Hindlimb muscle (tissue), 1 donor: ENCODE measurements at regions not wholly inside any gene's neighbourhood (a gene's known extent, or its start where the extent isn't known, plus 50 kb on each side); places are given as distances from the start of the nearest gene placed in this dataset.
A peak's percentile ranks its signal among the peaks of the same experiment; 100 is the strongest.
"Not testable (repeated sequence)": the region's sequence is repeated elsewhere in the genome, so short reads cannot be mapped to it uniquely, and the experiment has no call there.

Source experiments
- DNase-seq: peaks from one replicate; pipeline ENCODE4 v3.0.0-alpha.2; 2013

DNA sequence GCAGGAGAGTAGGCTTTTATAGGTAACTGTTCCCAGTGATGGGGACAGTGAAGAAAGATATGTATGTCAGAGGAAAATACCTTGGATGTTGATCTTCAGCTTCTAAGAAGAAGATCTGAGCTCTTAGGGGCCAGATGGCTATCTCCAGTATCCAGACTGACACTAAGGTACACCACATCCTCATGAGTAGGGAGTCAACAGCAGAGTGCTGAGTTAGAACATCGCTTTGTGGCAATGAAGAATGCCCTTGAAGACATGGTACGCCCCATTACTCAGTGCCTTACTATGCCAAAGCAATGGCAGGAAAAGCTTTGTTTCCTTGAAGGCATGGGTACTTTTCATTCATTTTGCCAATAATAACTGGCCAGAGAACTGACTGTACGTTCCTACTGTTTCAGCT, 263.7 kb downstream of the CEMIP2 start:
- no peak for DNase-seq

DNA sequence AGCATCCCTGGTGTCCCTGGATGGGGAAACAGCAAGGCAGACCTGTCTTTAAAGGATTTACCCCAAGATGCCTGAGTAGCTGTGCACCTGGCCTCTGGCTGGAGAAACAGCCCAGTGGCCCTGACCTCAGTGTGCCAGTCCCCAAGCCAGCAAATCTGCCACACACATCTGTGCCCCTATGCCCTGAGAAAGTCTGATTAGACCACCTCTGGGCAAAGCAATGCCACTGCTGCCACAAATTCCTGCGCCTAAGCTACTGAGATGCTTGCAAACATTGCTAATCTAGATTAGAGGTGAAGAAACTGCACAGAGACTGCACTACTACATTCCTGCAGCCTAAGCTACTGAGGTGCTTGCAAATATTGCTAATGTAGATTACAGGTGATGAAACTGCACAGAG, 269.6 kb downstream of the CEMIP2 start:
- no peak for DNase-seq

GRCh38 chr9:71490810-71491209, 277.5 kb downstream of the CEMIP2 start:
- DNase-seq = no peak

- DNase-seq = peak; percentile 39
Observed at GRCh38 chr9:71487061-71487460, 281.3 kb downstream of the CEMIP2 start.

- DNase-seq = no peak
Observed at GRCh38 chr9:71485326-71485725, 283.0 kb downstream of the CEMIP2 start.

DNA sequence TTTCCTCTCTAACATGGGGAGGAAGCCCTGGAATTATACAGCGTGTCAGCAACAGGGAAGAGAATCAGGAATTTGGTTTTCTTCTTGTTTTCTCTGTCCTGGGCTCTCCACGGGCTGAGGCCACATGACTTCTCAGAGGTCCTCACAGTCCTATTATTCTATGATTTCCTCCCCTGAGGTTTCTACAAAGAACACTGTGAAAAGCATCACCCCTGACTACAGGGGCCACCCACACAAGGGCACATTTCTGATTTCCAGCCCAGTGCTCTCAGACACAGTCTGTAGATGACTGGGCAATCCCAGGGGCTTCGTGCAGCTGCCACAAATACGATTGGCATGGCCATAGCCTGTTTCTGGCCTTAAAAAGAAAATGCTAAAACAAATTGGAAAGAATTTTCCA, 284.9 kb downstream of the CEMIP2 start:
- no peak for DNase-seq

GRCh38 chr9:71479621-71480020, 288.7 kb downstream of the CEMIP2 start:
- DNase-seq = peak; percentile 32

- DNase-seq = no peak
Observed at GRCh38 chr9:71472400-71472799, 295.9 kb downstream of the CEMIP2 start.

GRCh38 chr9:71465392-71465791, 302.9 kb downstream of the CEMIP2 start:
- DNase-seq = no peak

GRCh38 chr9:71459082-71459481, 309.2 kb downstream of the CEMIP2 start:
- DNase-seq = no peak

DNA sequence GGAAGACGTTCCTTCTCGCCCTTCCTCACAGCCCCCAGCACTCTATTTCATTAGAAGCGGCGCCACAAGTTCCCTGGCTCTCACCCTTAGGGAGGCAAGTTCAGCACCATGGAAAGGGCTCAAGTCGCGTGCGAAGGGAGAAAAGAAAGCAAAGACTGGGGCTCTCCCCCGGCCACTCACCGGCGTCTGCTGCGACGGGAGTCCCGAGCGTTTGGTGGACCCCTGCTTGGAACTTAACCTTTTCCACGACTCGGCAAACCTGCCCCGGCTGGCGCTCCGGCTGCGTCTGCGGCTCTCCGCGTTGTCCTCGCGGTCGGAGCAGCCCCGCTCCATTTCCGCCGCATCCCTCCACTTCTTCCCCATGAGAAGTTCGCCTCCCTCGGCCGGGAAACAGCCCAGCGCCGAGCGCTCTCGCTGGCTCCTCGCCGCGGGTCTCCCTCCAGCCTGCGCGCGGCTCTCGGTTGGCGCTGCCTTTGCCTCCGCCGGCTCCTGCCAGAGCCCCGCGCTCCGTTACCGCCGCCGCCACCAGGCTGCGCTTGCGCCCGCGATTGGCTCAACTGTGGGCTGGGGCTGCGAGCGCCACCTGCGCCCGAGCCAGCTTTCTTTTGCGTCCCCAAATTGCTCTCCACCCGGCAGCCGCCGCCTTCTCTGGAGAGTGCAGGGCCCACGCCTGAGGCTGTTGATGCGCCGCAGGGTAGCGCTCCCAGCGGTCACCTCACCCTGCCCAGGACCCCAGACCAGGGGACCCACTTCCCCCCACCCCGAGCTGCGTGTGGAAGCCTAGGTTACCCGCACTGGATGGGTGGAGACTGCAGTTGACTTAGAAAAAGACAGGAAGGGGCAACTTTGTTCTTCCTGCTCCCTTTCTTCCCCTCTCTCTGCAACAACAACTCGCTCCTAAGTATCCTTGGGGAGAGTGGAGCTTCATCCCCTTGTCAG, 321.6 kb downstream of the CEMIP2 start:
- peak; percentile 82 for DNase-seq

GRCh38 chr9:71446106-71446472, 322.2 kb downstream of the CEMIP2 start:
- DNase-seq = no peak

DNA sequence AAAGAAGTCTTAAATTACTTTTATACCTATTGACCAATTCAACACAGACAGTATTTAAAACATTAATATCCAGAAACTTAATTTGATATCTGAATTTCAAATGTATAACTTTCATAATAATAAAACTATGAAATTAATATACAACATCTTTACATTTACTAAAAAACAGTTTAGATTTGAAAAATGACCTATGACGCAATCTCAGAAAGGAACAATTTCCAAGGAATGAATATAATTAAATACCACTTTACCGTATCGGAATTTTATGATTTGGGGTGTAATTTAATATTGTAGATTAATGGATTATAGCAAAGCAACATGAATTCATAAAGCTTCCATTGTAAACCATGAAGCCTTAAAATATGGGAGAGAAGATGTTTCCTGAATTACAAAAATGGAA, 321.5 kb upstream of the TRPM3 start:
- DNase-seq = no peak

DNA sequence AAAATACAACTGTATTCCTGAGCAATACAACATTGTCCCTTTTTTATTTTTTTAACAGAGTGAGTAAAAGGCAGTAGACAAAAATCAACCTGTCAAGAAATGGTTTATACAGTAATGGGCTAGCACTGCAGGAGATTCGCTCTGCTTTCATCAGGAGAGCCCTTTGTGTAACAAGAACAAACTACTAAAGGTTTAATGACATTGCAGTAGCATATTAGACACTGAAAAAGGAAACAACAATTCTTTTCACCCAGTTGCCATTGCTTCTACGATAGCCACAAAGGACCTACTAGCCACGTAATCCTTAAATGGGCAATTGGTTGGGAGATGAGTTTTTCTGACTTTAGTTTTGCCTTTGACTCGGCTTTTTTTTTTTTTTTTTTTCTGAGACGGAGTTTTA, 319.8 kb upstream of the TRPM3 start:
- no peak for DNase-seq

DNA sequence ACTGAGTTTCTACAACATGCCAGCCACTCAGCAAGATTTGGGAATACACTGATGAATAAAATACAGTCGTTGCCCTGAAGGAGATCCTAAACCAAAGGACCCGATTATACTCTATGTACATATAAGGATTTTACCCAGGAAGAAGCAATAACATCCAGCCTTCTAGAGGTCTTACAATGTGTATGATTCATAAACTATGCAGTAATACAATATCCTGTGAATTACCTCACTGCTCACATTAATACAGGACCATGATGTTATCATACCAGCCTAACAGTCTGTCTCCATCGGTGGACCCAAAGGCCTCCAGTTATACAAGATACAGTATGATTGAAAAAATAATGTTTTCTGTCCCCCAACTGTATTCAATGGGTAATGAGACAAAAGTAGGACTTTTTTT, 310.5 kb upstream of the TRPM3 start:
- DNase-seq = no peak

DNA sequence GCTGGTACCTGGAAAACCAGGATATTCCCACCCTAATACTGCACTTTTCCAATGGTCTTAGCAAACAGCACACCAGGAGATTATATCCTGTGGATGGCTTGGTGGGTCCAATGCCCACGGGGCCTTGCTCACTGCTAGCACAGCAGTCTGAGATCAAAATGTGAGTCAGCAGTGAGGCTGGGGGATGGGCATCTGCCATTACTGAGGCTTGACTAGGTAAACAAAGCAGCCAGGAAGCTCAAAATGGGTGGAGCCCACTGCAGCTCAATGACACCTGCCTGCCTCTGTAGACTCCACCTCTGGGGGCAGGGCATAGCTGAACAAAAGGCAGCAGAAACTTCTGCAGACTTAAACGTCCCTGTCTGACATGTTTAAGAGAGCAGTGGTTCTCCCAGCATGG, 285.9 kb upstream of the TRPM3 start:
- DNase-seq = not testable (repeated sequence)

DNA sequence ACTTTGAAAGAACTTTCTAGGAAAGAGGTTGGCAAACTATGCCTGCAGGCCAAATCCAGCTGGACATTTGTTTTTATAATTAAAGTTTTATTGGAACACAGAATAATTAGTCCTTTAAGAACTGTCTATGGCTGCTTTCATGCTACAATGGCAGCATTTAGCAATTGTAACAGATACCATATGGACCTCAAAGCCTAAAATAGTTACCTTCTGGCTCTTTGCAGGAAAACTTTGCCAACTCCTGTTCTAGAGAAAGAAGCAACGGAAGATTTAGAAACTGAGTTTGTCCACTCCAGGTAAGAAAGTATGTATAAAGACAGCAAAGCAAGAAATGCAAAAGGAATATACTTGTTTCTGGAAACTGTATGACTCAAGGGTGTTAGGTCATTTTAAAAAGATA, 281.7 kb upstream of the TRPM3 start:
- no peak for DNase-seq

DNA sequence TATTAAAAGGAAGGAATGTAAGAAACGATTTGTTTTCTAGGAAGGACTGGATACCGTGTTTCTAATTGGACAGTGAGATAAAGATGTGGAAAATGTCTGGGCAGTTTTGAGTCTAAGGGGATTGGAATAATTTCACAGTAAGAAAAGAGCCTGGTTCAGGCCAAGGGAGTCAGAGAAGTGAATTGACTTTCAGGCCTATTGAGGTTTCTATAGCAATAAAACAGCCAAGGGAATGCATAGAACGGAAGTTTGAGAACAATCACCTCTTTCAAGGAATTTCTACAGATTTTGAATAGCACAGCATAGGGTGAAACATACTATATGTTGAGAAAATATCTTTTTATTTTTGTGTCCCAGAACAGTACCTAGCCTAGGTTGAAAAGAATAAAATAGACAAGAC, 271.6 kb upstream of the TRPM3 start:
- no peak for DNase-seq

- DNase-seq = no peak
Observed at GRCh38 chr9:71384343-71384742, 262.9 kb upstream of the TRPM3 start.

DNA sequence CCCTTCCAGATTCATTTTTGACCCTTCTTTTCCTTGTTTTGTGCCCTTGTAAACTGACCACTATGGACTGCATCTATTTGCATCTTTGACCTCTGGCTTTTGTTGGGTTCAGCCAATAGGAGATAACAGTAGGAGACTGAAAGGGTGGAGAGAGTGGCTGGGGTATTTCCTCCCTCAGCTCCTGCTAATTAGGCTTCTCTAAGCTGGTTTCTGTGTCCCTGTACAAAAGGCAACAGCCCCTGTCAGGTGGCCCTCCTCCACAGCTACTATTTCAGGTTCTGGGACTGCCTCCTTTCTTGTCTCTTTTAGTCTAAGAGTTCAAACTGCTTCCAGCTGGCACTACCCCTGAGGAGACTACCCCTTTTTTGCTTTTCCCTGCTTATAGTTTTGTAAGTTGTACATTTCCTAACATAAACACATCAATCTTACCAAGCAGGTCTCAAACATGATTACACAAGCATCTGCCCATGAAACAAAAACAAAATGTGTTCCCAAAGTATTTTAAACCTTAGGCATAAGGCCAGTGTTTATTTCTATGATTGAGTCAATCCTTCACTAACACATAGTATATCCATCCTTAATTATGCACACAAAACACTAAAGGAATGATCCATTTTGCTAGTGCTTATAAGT, 262.0 kb upstream of the TRPM3 start:
- no peak for DNase-seq

DNA sequence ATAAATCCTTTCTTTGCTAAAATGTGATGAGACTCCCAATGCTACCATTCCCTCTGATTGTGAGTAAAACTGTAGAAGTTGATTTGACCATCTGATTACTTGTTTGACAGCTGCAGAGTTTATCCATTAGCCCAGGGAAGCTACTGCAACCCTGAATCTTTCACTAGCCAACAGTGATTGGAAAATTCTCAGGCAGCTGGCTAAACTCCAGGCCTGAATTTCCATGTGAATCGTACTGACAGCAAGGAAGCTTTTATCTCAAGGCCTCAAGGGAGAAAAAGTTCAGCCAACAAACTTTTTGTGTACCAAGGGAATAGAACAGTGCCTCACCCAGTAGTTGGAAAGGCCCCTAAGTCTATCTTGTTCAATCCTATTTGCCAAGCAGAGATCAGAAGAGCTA, 246.7 kb upstream of the TRPM3 start:
- DNase-seq = no peak

DNA sequence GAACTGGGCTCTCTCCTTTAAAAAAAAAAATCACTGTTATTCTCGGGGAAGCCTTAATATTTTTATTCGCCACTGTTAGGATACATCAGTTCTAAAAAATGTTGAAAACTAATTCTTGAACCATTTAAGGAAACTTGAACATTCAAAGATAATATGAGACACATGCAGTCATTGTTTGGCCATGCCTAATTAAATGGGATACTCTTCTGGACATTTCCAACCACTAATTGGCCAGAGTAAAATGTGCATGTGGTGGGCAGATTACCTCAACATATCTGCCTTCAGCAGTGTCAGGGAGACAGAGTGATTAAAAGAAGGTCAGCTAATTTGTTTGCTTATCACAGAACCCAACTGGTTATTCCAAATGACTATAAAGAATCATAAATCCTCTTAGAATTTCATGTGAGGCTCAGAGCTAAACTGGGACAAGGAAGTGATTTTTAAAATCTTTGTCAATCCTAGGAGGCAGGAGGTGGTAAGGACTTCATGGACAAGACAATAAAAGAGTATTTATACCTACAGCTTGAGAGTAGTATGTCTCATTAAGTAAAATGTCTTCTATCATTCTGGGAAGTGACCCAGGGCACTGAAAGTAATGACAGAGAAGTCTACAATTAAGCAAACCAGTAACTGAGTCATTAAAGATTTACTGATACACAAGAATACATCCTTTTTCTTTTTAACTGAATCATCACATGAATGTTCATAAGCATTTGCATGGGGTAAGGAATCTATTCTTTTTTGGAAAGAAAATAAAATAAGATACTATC, 242.9 kb upstream of the TRPM3 start:
- no peak for DNase-seq

GRCh38 chr9:71363286-71363961, 242.0 kb upstream of the TRPM3 start:
- no peak for DNase-seq
